ENCODE measurements at regions not wholly inside any gene's neighbourhood (a gene's known extent, or its start where the extent isn't known, plus 50 kb on each side); places are given as distances from the start of the nearest gene placed in this dataset.

DNA sequence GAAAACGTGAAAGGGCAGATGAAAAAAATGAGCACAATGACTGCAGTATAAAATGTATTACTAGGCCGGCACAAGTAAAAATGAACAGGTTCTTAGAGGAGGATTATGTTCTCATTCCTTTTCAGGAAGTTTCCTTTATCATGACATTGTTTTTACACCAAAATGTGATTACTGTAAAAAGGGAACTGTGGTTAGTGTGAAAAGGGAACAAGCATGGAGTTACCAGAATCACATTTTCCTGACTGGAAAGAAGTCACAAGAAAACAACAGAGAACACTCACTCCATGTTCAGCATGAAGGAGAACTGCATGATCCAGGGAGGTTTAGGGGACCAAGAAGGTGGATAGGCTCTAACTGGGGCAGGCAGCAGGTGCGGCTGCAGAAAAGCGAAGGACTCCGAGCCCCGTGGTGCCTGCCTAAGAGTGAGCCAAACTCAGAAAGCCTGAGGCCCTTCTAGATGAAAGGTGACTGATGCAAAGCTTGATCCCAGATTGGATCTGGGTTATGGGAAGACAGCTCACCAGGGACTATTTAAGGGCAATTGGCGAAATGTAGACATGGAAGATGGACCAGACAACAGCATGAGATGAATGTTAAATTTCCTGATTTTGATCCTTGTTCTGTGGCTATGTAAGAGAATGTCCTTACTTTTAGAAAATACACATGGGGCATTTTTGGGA, 77.3 kb downstream of the CCR1 start:
- no peak for DNase-seq (ENCODE audit: low spot score, unreplicated experiment)
- H3K27ac Mint-ChIP-seq, result no peak overlapping the region
- H3K4me1 Mint-ChIP-seq (ENCODE audit: low read depth), result no peaks in the 10 kb centered on the region
- H3K27me3 Mint-ChIP-seq, result peaks cover 7% of the 10 kb centered on the region
- no peaks in the 10 kb centered on the region for H3K9me3 Mint-ChIP-seq (ENCODE audit: low read depth)
- no peaks in the 10 kb centered on the region for H3K36me3 Mint-ChIP-seq (ENCODE audit: insufficient read depth)
- H3K4me3 Mint-ChIP-seq (ENCODE audit: low read depth), result no peak overlapping the region
- TF ChIP-seq, protein P1, sequence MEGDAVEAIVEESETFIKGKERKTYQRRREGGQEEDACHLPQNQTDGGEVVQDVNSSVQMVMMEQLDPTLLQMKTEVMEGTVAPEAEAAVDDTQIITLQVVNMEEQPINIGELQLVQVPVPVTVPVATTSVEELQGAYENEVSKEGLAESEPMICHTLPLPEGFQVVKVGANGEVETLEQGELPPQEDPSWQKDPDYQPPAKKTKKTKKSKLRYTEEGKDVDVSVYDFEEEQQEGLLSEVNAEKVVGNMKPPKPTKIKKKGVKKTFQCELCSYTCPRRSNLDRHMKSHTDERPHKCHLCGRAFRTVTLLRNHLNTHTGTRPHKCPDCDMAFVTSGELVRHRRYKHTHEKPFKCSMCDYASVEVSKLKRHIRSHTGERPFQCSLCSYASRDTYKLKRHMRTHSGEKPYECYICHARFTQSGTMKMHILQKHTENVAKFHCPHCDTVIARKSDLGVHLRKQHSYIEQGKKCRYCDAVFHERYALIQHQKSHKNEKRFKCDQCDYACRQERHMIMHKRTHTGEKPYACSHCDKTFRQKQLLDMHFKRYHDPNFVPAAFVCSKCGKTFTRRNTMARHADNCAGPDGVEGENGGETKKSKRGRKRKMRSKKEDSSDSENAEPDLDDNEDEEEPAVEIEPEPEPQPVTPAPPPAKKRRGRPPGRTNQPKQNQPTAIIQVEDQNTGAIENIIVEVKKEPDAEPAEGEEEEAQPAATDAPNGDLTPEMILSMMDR (IDR thresholded peaks at IDR 0.05; ENCODE audit: unreplicated experiment), result no peak

- H3K27me3 Mint-ChIP-seq, result peaks cover 7% of the 10 kb centered on the region
- H3K27ac Mint-ChIP-seq, result no peak overlapping the region
- no peak overlapping the region for H3K4me3 Mint-ChIP-seq (ENCODE audit: low read depth)
- TF ChIP-seq, protein P1 (IDR thresholded peaks at IDR 0.05; ENCODE audit: unreplicated experiment), result no peak
- H3K36me3 Mint-ChIP-seq (ENCODE audit: insufficient read depth), result no peaks in the 10 kb centered on the region
- H3K4me1 Mint-ChIP-seq (ENCODE audit: low read depth), result no peaks in the 10 kb centered on the region
- H3K9me3 Mint-ChIP-seq (ENCODE audit: low read depth), result no peaks in the 10 kb centered on the region
- no peak for DNase-seq (ENCODE audit: low spot score, unreplicated experiment)
Observed at GRCh38 chr3:46129588-46130272, 78.4 kb downstream of the CCR1 start.

GRCh38 chr3:46127503-46127902, 80.6 kb downstream of the CCR1 start:
- no peak for DNase-seq (ENCODE audit: low spot score, unreplicated experiment)
- Mint-ChIP-seq H3K36me3 (ENCODE audit: insufficient read depth) (no peaks in the 10 kb centered on the region), H3K27ac (no peak overlapping the region), H3K4me1 (ENCODE audit: low read depth) (no peaks in the 10 kb centered on the region), H3K4me3 (ENCODE audit: low read depth) (no peak overlapping the region), H3K27me3 (peaks cover 4% of the 10 kb centered on the region), H3K9me3 (ENCODE audit: low read depth) (no peaks in the 10 kb centered on the region)
- TF ChIP-seq, protein P1 (IDR thresholded peaks at IDR 0.05; ENCODE audit: unreplicated experiment), result no peak

- H3K4me3 Mint-ChIP-seq (ENCODE audit: low read depth), result no peak overlapping the region
- H3K27me3 Mint-ChIP-seq, result peaks cover 8% of the 10 kb centered on the region
- no peaks in the 10 kb centered on the region for H3K4me1 Mint-ChIP-seq (ENCODE audit: low read depth)
- no peaks in the 10 kb centered on the region for H3K9me3 Mint-ChIP-seq (ENCODE audit: low read depth)
- H3K27ac Mint-ChIP-seq, result no peak overlapping the region
- DNase-seq (ENCODE audit: low spot score, unreplicated experiment), result no peak
- no peaks in the 10 kb centered on the region for H3K36me3 Mint-ChIP-seq (ENCODE audit: insufficient read depth)
- TF ChIP-seq, protein P1 (IDR thresholded peaks at IDR 0.05; ENCODE audit: unreplicated experiment), result no peak
Observed at GRCh38 chr3:46124216-46125177, 83.6 kb downstream of the CCR1 start.

GRCh38 chr3:46123646-46124045, 84.5 kb downstream of the CCR1 start:
- no peak overlapping the region for H3K4me3 Mint-ChIP-seq (ENCODE audit: low read depth)
- no peaks in the 10 kb centered on the region for H3K9me3 Mint-ChIP-seq (ENCODE audit: low read depth)
- TF ChIP-seq, protein P1 (IDR thresholded peaks at IDR 0.05; ENCODE audit: unreplicated experiment), result no peak
- H3K27me3 Mint-ChIP-seq, result peaks cover 6% of the 10 kb centered on the region
- no peaks in the 10 kb centered on the region for H3K36me3 Mint-ChIP-seq (ENCODE audit: insufficient read depth)
- H3K27ac Mint-ChIP-seq, result no peak overlapping the region
- DNase-seq (ENCODE audit: low spot score, unreplicated experiment), result no peak
- no peaks in the 10 kb centered on the region for H3K4me1 Mint-ChIP-seq (ENCODE audit: low read depth)

All from progenitor cell of endocrine pancreas (in vitro differentiated cells).